ENCODE measurements at regions not wholly inside any gene's neighbourhood (a gene's known extent, or its start where the extent isn't known, plus 50 kb on each side); places are given as distances from the start of the nearest gene placed in this dataset.
"Not testable (repeated sequence)": the region's sequence is repeated elsewhere in the genome, so short reads cannot be mapped to it uniquely, and the experiment has no call there.

GRCh38 chr4:9715271-9715670 is 66.2 kb upstream of the DRD5 start:
- not testable (repeated sequence) for TF ChIP-seq POLR2A, CTCF (IDR thresholded peaks at IDR 0.05)

Measured in breast epithelium (tissue), 3 donors.